GM12865 (cell line): ENCODE measurements at regions not wholly inside any gene's neighbourhood (a gene's known extent, or its start where the extent isn't known, plus 50 kb on each side); places are given as distances from the start of the nearest gene placed in this dataset.

ENCODE experiments used
- DNase-seq: peaks from one replicate; pipeline ENCODE4 v3.0.0; 2010; ENCODE audit warnings: low read depth
- H3K4me3 ChIP-seq: 2 replicates; pipeline ENCODE4 v1.5.1; 2011; ENCODE audit warnings: mild to moderate bottlenecking, low read depth, low read length, control low read depth
- CTCF ChIP-seq: IDR thresholded peaks from 2 replicates; pipeline ENCODE4 v1.5.1; 2011; ENCODE audit warnings: low read length, control low read depth, low read depth, inconsistent platforms; ENCODE audit not compliant: insufficient read depth; ENCODE audit errors: missing control alignments

DNA sequence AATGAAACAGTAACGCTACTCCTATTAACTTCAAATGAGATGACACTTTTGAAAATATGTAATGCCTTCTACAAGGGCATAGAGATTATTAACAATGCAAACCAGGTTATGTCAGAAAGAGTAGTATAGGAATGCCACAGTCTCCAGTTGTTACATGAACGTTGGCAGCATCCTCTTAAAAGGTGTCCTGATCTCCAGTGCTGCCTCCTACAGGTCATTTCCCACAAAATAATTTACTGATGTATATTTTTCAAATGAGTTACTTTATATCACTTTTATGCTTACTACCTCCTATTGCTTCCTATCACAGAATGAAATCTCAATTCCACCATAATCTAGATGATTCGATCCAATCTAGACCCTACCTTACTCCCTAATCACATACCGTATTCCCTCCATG lies 195.2 kb upstream of the EPHA5 start:
- peak; percentile 6 for DNase-seq
- no peak overlapping the region for H3K4me3 ChIP-seq
- peak; percentile 15 for TF ChIP-seq CTCF

DNA sequence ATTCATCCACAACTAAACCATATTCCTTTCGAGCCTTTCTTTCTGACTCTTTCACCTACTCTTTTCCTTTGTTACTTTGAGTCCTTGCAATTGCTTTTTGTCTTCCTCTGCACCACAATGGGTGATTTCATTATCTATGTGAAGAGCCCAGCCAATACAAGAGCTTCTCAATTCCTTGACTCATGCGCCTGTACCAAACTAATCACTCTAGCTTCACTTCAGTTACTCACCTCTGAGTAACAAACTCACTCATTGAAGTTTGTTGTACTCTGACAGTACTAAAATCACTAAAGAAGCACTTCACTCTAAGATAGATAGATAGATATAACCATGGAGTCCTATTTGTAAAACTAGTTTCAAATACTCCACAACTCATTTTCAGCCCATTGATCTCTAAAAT lies 191.7 kb upstream of the EPHA5 start:
- H3K4me3 ChIP-seq, result no peak overlapping the region
- no peak for DNase-seq
- TF ChIP-seq CTCF, result no peak

DNA sequence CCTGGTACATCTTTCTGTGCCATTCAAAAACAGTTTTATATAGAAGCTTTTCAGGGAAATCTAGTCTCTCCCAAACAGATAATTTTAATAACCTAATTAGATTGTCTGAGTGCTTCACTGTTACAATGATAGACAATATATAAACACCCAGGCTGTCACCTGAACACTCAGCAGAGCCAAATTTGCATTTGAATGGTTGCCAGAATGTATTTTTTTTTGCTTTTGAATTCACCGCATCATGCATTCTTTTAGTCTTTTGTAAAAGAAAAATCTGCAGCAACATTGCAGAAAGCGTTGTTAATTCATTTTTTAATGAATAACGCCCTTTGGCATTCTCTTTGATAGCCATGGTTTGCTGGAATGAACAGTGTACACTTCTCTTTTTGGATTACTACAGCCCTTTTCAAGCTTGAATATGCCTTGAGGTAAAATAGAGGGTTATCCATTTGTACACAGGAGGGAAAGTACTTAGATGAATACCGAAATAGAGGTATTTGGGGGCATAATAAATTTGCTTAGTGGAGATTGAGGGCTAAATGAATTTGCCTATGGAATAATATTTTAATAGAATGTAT lies 175.0 kb upstream of the EPHA5 start:
- DNase-seq, result no peak
- no peak overlapping the region for H3K4me3 ChIP-seq
- no peak for TF ChIP-seq CTCF

GRCh38 chr4:65839164-65839931 lies 169.1 kb upstream of the EPHA5 start:
- H3K4me3 ChIP-seq, result no peak overlapping the region
- DNase-seq, result no peak
- TF ChIP-seq CTCF, result no peak

- H3K4me3 ChIP-seq, result no peak overlapping the region
- no peak for DNase-seq
- TF ChIP-seq CTCF, result no peak
Measured at GRCh38 chr4:65834707-65835106, 164.4 kb upstream of the EPHA5 start.

DNA sequence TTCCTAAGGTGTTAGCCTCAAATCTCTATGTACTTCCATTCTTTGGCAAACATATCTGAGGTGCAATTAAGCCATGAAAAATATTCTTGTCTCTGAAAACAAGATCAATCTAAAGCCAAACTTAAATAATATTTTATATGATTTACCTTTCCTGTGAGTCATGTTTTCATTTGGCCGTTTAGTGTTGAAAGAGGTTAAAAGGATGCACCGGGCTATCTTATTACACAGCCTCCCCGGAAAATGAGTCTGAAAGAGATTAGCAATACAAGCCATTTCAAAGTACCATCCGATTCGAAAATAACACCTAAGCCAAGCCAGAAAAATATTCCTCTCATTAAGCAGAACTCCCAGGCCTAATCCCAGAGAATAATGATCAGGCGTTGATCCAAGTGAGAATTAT lies 161.5 kb upstream of the EPHA5 start:
- DNase-seq, result no peak
- no peak overlapping the region for H3K4me3 ChIP-seq
- no peak for TF ChIP-seq CTCF

DNA sequence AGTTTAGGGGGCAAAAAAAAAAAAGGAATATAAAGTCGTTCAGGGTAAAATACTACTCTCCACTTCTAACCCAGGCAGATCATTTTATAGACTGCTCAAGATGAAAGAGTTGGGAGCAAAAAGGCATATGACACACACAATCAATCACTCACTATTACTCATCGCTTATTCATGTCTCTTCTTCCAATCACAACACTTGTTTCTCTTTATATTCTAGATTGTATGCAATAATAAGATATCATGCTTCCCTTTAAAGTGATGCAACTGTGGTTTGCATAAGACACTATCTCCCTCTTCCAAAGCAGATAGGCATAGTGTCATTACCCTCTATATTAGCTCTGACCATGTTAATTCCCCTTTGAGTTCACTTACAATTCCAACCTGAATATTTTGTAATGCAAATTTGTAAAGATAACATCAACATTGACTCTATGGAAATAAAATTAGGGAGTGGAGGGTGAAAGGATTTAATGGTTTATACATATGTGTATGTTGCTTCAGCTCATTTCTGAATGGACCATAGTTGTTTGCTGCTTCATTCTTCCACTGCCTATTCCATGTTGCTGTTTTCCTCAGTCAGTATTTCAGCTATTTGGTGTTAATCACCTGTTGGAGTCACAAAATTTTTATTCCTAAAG lies 154.9 kb upstream of the EPHA5 start:
- DNase-seq, result no peak
- TF ChIP-seq CTCF, result no peak
- H3K4me3 ChIP-seq, result no peak overlapping the region
